ENCODE measurements at regions not wholly inside any gene's neighbourhood (a gene's known extent, or its start where the extent isn't known, plus 50 kb on each side); places are given as distances from the start of the nearest gene placed in this dataset.

- Histone ChIP-seq H3K4me2 (ENCODE audit: low read length) (no peak overlapping the region), H3K27ac (ENCODE audit: low read depth, low read length) (no peak overlapping the region), H2AFZ (ENCODE audit: low read depth, low read length, poor library complexity, severe bottlenecking) (no peak overlapping the region), H3K9me3 (ENCODE audit: control insufficient read depth in 1 of 2, insufficient read depth in 1 of 2, low read depth in 1 of 2, low read length in 2 of 2) (no peaks in the 10 kb centered on the region), H3K27me3 (ENCODE audit: insufficient read depth, low read length) (no peaks in the 10 kb centered on the region), H3K79me2 (ENCODE audit: insufficient read depth, low read length) (no peaks in the 10 kb centered on the region), H4K20me1 (ENCODE audit: insufficient read depth) (no peaks in the 10 kb centered on the region), H3K36me3 (ENCODE audit: control insufficient read depth in 1 of 2, insufficient read depth in 2 of 2, low read length in 2 of 2) (no peaks in the 10 kb centered on the region), H3K9ac (ENCODE audit: low read length) (no peak overlapping the region), H3K4me1 (ENCODE audit: control insufficient read depth in 1 of 2, insufficient read depth in 2 of 2, low read length in 2 of 2) (no peaks in the 10 kb centered on the region), H3K9me2 (ENCODE audit: insufficient read depth) (no peaks in the 10 kb centered on the region), H3K4me3 (replicated peaks in 1 of 2; ENCODE audit: low read depth in 1 of 2, low read length in 2 of 2) (no peak overlapping the region)
- POLR2A ChIA-PET, result no interaction called here
- RAD21 ChIA-PET (ENCODE audit: low non-redundant PET in 1 of 2, low total read pairs in 2 of 2, uncharacterized antibody in 2 of 2, unreplicated experiment in 2 of 2), result no interaction called here
- TF ChIP-seq SIN3A (IDR thresholded peaks at IDR 0.05; ENCODE audit: low read depth) (no peak), ZBTB33 (IDR thresholded peaks at IDR 0.05; ENCODE audit: extremely low read depth, insufficient replicate concordance, low read length) (no peak), ELF1 (IDR thresholded peaks at IDR 0.05; ENCODE audit: borderline replicate concordance, low read depth) (no peak), EZH2 (IDR thresholded peaks at IDR 0.05) (no peak), FOSL1 (IDR thresholded peaks at IDR 0.05; ENCODE audit: low read depth) (no peak), CBX3 (IDR thresholded peaks at IDR 0.05; ENCODE audit: low read depth) (no peak), JUND (IDR thresholded peaks at IDR 0.05) (no peak), RAD21 (IDR thresholded peaks at IDR 0.05; ENCODE audit: low read depth) (no peak), REST (IDR thresholded peaks at IDR 0.05; ENCODE audit: low read depth) (no peak), ZFX (IDR thresholded peaks at IDR 0.05) (no peak)
- no peak for DNase-seq (ENCODE audit: low read depth, low spot score)
- no peak for ATAC-seq
- BruUV-seq (replicated peaks), result no TSS peak
- CTCF ChIA-PET, result no interaction called here
- intact Hi-C loops (cut with micrococcal nuclease), result no loop called here
Measured at GRCh38 chr6:76403064-76403463, 330.6 kb upstream of the IMPG1 start.
